Aorta (tissue), 5 donors: ENCODE measurements at regions not wholly inside any gene's neighbourhood (a gene's known extent, or its start where the extent isn't known, plus 50 kb on each side); places are given as distances from the start of the nearest gene placed in this dataset.

Experiments used
- ATAC-seq: fragments of 200-7000 bp; cut with Tn5 transposase; one replicate; pipeline ENCODE4 v1.9.1; 2022; ENCODE audit warnings: moderate library complexity; ENCODE audit not compliant: low FRiP score
- DNase-seq, 2 donors: peaks; one replicate each; pipeline ENCODE4 v3.0.0-alpha.2; 2020
- H3K27ac ChIP-seq, 2 donors: one replicate each; pipeline ENCODE4 v1.5.1; 2013; ENCODE audit warnings: low read length in 2 of 2, mild to moderate bottlenecking in 2 of 2, moderate library complexity in 2 of 2, control low read depth in 1 of 2, inconsistent platforms in 1 of 2, low read depth in 1 of 2
- H3K27me3 ChIP-seq, 2 donors: one replicate each; pipeline ENCODE4 v1.6.1; 2013; ENCODE audit warnings: control low read depth in 1 of 2, low read length in 1 of 2, mild to moderate bottlenecking in 1 of 2, moderate library complexity in 1 of 2; ENCODE audit not compliant: insufficient read depth in 2 of 2, control insufficient read depth in 1 of 2
- H3K36me3 ChIP-seq, 2 donors: one replicate each; pipeline ENCODE4 v1.6.1; 2013; ENCODE audit warnings: control low read depth in 1 of 2, low read length in 1 of 2, mild to moderate bottlenecking in 1 of 2; ENCODE audit not compliant: insufficient read depth in 2 of 2, control insufficient read depth in 1 of 2
- H3K4me1 ChIP-seq, 2 donors: one replicate each; pipeline ENCODE4 v1.6.1; 2013; ENCODE audit warnings: low read length in 2 of 2, control low read depth in 1 of 2, mild to moderate bottlenecking in 1 of 2, moderate library complexity in 1 of 2; ENCODE audit not compliant: insufficient read depth in 2 of 2, control insufficient read depth in 1 of 2
- H3K4me3 ChIP-seq, 2 donors: one replicate each; pipeline ENCODE4 v1.5.1; 2013; ENCODE audit warnings: low read length in 2 of 2, control low read depth in 1 of 2, mild to moderate bottlenecking in 1 of 2
- H3K9me3 ChIP-seq: one replicate; pipeline ENCODE4 v1.6.1; 2013; ENCODE audit warnings: mild to moderate bottlenecking, low read length; ENCODE audit not compliant: control insufficient read depth
- WGBS, 2 donors: extraction: QIAGEN DNeasy Blood & Tissue Kit; methylation state at CpG; one replicate each; pipeline ENCODE4 v1.1.7; 2013; 5-methylcytosine and 5-hydroxymethylcytosine counted together
- intact Hi-C, 2 donors: fragments of 100-400 bp; cut with DNase I; formaldehyde crosslinking; loops; one replicate each; pipeline versions ENCODE4 v1.14.2 to v1.15.0; 2022
- donor health status: healthy with polysubstance abuse.
- donor health status: Bipolar disorder and iron deficiency.
- donor health status: DM: no; HTN: no; CAD: no.
- donor health status: DM: no; HTN: no; CAD: no.
- donor health status: DM: yes; HTN: yes; CAD: no.

- 86 to 87% methylated on average over 3 of the region's 3 CpGs for WGBS, 2 donors
- no peak for ATAC-seq
- Histone ChIP-seq H3K9me3 (peaks cover 3% of the 10 kb centered on the region), H3K36me3 (no peaks in the 10 kb centered on the region), H3K4me3 (no peak overlapping the region), H3K27me3 (no peaks in the 10 kb centered on the region), H3K27ac (no peak overlapping the region), H3K4me1 (no peaks in the 10 kb centered on the region)
- intact Hi-C loops: no loop called here
- no peak for DNase-seq
Observed at GRCh38 chr14:97328743-97329142, 531.6 kb downstream of the VRK1 start.

- Histone ChIP-seq H3K27me3 (no peaks in the 10 kb centered on the region), H3K4me3 (no peak overlapping the region), H3K9me3 (peaks cover 3% of the 10 kb centered on the region), H3K36me3 (no peaks in the 10 kb centered on the region), H3K4me1 (no peaks in the 10 kb centered on the region), H3K27ac (no peak overlapping the region)
- intact Hi-C loops: no loop called here
- ATAC-seq (no peak), DNase-seq (no peak)
- WGBS, 2 donors: 49 to 54% methylated on average over 2 of the region's 2 CpGs
Observed at GRCh38 chr14:97329701-97330100, 532.5 kb downstream of the VRK1 start.

- ATAC-seq: no peak
- intact Hi-C loops: no loop called here
- Histone ChIP-seq H3K4me3 (no peak overlapping the region), H3K27ac (no peak overlapping the region), H3K9me3 (peaks cover 3% of the 10 kb centered on the region), H3K4me1 (no peaks in the 10 kb centered on the region), H3K27me3 (no peaks in the 10 kb centered on the region), H3K36me3 (no peaks in the 10 kb centered on the region)
- WGBS, 2 donors: 78 to 88% methylated on average over 3 of the region's 3 CpGs
- no peak for DNase-seq
Observed at GRCh38 chr14:97331058-97331457, 533.9 kb downstream of the VRK1 start.

GRCh38 chr14:97331526-97331925, 534.3 kb downstream of the VRK1 start:
- Histone ChIP-seq H3K4me1 (no peaks in the 10 kb centered on the region), H3K36me3 (no peaks in the 10 kb centered on the region), H3K27ac (no peak overlapping the region), H3K9me3 (peaks cover 3% of the 10 kb centered on the region), H3K4me3 (no peak overlapping the region), H3K27me3 (no peaks in the 10 kb centered on the region)
- 73 to 79% methylated on average over 3 of the region's 3 CpGs for WGBS, 2 donors
- DNase-seq (no peak), ATAC-seq (no peak)
- intact Hi-C loops: no loop called here

GRCh38 chr14:97336179-97336578, 539.0 kb downstream of the VRK1 start:
- intact Hi-C loops: no loop called here
- Histone ChIP-seq H3K27ac (no peak overlapping the region), H3K9me3 (peaks cover 1% of the 10 kb centered on the region), H3K27me3 (no peaks in the 10 kb centered on the region), H3K36me3 (no peaks in the 10 kb centered on the region), H3K4me3 (no peak overlapping the region), H3K4me1 (no peaks in the 10 kb centered on the region)
- ATAC-seq (no peak), DNase-seq (no peak)
- WGBS, 2 donors: 89 to 92% methylated on average over 1 of the region's 1 CpG

- 60 to 65% methylated on average over 5 of the region's 5 CpGs for WGBS, 2 donors
- Histone ChIP-seq H3K9me3 (peaks cover 1% of the 10 kb centered on the region), H3K36me3 (no peaks in the 10 kb centered on the region), H3K4me3 (no peak overlapping the region), H3K27me3 (no peaks in the 10 kb centered on the region), H3K27ac (no peak overlapping the region), H3K4me1 (no peaks in the 10 kb centered on the region)
- ATAC-seq (no peak), DNase-seq (no peak)
- intact Hi-C loops: no loop called here
Observed at GRCh38 chr14:97336816-97337215, 539.6 kb downstream of the VRK1 start.

GRCh38 chr14:97337267-97337666, 540.1 kb downstream of the VRK1 start:
- DNase-seq: no peak
- no peak overlapping the region for H3K27ac ChIP-seq
- H3K36me3 ChIP-seq: no peaks in the 10 kb centered on the region
- no peak for ATAC-seq
- intact Hi-C loops: no loop called here
- peaks cover 1% of the 10 kb centered on the region for H3K9me3 ChIP-seq
- H3K27me3 ChIP-seq: no peaks in the 10 kb centered on the region
- no peaks in the 10 kb centered on the region for H3K4me1 ChIP-seq
- no peak overlapping the region for H3K4me3 ChIP-seq
- 55 to 87% methylated on average over 3 of the region's 3 CpGs for WGBS, 2 donors

GRCh38 chr14:97337670-97338069, 540.5 kb downstream of the VRK1 start:
- intact Hi-C loops: no loop called here

GRCh38 chr14:97344666-97345065, 547.5 kb downstream of the VRK1 start:
- intact Hi-C loops: no loop called here
- Histone ChIP-seq H3K27ac (no peak overlapping the region), H3K36me3 (no peaks in the 10 kb centered on the region), H3K4me3 (no peak overlapping the region), H3K4me1 (no peaks in the 10 kb centered on the region), H3K27me3 (no peaks in the 10 kb centered on the region), H3K9me3 (no peaks in the 10 kb centered on the region)
- 82 to 86% methylated on average over 4 of the region's 4 CpGs for WGBS, 2 donors
- DNase-seq (no peak), ATAC-seq (no peak)

More at GRCh38 chr14:97337670-97338069, 540.5 kb downstream of the VRK1 start:
- ATAC-seq (no peak), DNase-seq (no peak)
- Histone ChIP-seq H3K4me1 (no peaks in the 10 kb centered on the region), H3K4me3 (no peak overlapping the region), H3K36me3 (no peaks in the 10 kb centered on the region), H3K27ac (no peak overlapping the region), H3K27me3 (no peaks in the 10 kb centered on the region), H3K9me3 (peaks cover 1% of the 10 kb centered on the region)
- 54 to 56% methylated on average over 2 of the region's 2 CpGs for WGBS, 2 donors
